K562 (cell line): ENCODE measurements at regions not wholly inside any gene's neighbourhood (a gene's known extent, or its start where the extent isn't known, plus 50 kb on each side); places are given as distances from the start of the nearest gene placed in this dataset.

Source experiments
- ATAC-seq: fragments of 200-7000 bp; cut with Tn5 transposase; 3 replicates; pipeline ENCODE4 v1.9.1; 2020; ENCODE audit warnings: moderate library complexity
- BruUV-seq: library from RNA; stranded (reverse); fragments of 400-500 nt; replicated peaks from 2 replicates; lab custom pipeline; 2021; lab: Mats Ljungman, UMichigan
- CTCF ChIA-PET: fragments of 300-600 bp; formaldehyde crosslinking; extraction: SDS; loops from one replicate; lab custom pipeline; 2021; ENCODE audit warnings: low intra/inter-chr PET ratio; lab: Yijun Ruan, JAX
- POLR2A ChIA-PET: fragments of 300-600, 350-650 bp; sonication (Branson Sonifier 250); formaldehyde crosslinking; extraction: SDS; loops from one replicate; lab custom pipeline; 2021; ENCODE audit warnings: antibody characterized with exemption, inconsistent platforms; lab: Yijun Ruan, JAX
- DNase-seq, 4 experiments: peaks; one replicate each; pipeline versions ENCODE4 v3.0.0 to v3.0.0-alpha.2; 2011 to 2018; ENCODE audit warnings: low spot score in 3 of 4, mixed read lengths in 3 of 4; ENCODE audit errors: extremely low read depth in 1 of 4
- FAIRE-seq: peaks from 2 replicates; lab custom pipeline; 2011; peaks lifted over from hg19 to GRCh38; lab: Jason Lieb, UNC
- H2AFZ ChIP-seq: 2 replicates; pipeline ENCODE4 v1.6.0; 2011; ENCODE audit warnings: low read depth, low read length, control low read depth, inconsistent platforms
- H3K27ac ChIP-seq: fragments of 200-600 bp; 3 replicates; pipeline ENCODE4 v1.8.0; 2011; ENCODE audit warnings: low read depth, mild to moderate bottlenecking, control low read depth, inconsistent platforms, low read length, moderate library complexity, mixed read lengths; ENCODE audit errors: extremely low read depth
- H3K27me3 ChIP-seq, 2 experiments: fragments of 300-600 bp in 1 of 2; 2 replicates in 1 of 2; 3 replicates in 1 of 2; pipeline versions ENCODE4 v1.6.0 to v1.8.0; 2011; ENCODE audit warnings: inconsistent platforms in 2 of 2, low read length in 2 of 2, mild to moderate bottlenecking in 1 of 2, mixed read lengths in 1 of 2, moderate library complexity in 1 of 2; ENCODE audit not compliant: control insufficient read depth in 2 of 2, insufficient read depth in 2 of 2
- H3K36me3 ChIP-seq: fragments of 300-600 bp; 3 replicates; pipeline ENCODE4 v1.8.0; 2011; ENCODE audit warnings: mild to moderate bottlenecking, low read length, inconsistent platforms; ENCODE audit not compliant: control insufficient read depth, insufficient read depth
- H3K4me1 ChIP-seq, 2 experiments: fragments of 200-600 bp in 1 of 2; replicated peaks in 1 of 2; 2 replicates in 1 of 2; 3 replicates in 1 of 2; pipeline versions ENCODE4 v1.5.1 to v1.8.0; 2011; ENCODE audit warnings: inconsistent platforms in 2 of 2, low read length in 2 of 2, mild to moderate bottlenecking in 1 of 2, mixed read lengths in 1 of 2, moderate library complexity in 1 of 2; ENCODE audit not compliant: control insufficient read depth in 2 of 2, insufficient read depth in 2 of 2
- H3K4me2 ChIP-seq: 2 replicates; pipeline ENCODE4 v1.6.1; 2011; ENCODE audit warnings: low read length, control low read depth, inconsistent platforms, mixed read lengths; ENCODE audit not compliant: insufficient read depth
- H3K4me3 ChIP-seq: fragments of 200-600 bp; sonication (generic), shearing (Covaris generic); 2 replicates; pipeline ENCODE4 v1.5.1; 2016; ENCODE audit warnings: control low read depth, inconsistent platforms
- H3K79me2 ChIP-seq: fragments of 200-600 bp; 3 replicates; pipeline ENCODE4 v1.8.0; 2011; ENCODE audit warnings: low read length, inconsistent platforms; ENCODE audit not compliant: control insufficient read depth, insufficient read depth
- H3K9ac ChIP-seq, 2 experiments: 2 replicates each; pipeline versions ENCODE4 v1.6.0 to v1.6.1; 2011; ENCODE audit warnings: low read depth in 2 of 2, low read length in 2 of 2, control low read depth in 1 of 2, inconsistent platforms in 1 of 2, mild to moderate bottlenecking in 1 of 2, mixed read lengths in 1 of 2; ENCODE audit not compliant: insufficient read depth in 1 of 2
- H3K9me1 ChIP-seq: one replicate; pipeline ENCODE4 v1.6.0; 2011; ENCODE audit warnings: inconsistent platforms, mild to moderate bottlenecking, low read length, moderate library complexity; ENCODE audit not compliant: control insufficient read depth, insufficient read depth
- H3K9me3 ChIP-seq: replicated peaks from 2 replicates; pipeline ENCODE4 v1.5.1; 2011; ENCODE audit warnings: low read depth, low read length, inconsistent platforms; ENCODE audit not compliant: control insufficient read depth, insufficient read depth
- H4K20me1 ChIP-seq: replicated peaks from 2 replicates; pipeline ENCODE4 v1.6.1; 2011; ENCODE audit warnings: low read length, inconsistent platforms, mixed read lengths; ENCODE audit not compliant: control insufficient read depth, insufficient read depth
- CSDE1 ChIP-seq, 2 experiments: fragments of 450-650 bp; IDR thresholded peaks; 2 replicates each; pipeline ENCODE4 v1.6.1; 2016; ENCODE audit warnings: mild to moderate bottlenecking in 1 of 2
- ELF2 ChIP-seq: fragments of 250-450 bp; sonication (Bioruptor Pico); IDR thresholded peaks from 2 replicates; pipeline ENCODE4 v1.5.0; 2021; ENCODE audit warnings: mild to moderate bottlenecking
- FOXJ2 ChIP-seq: fragments of 200-800 bp; sonication (Bioruptor generic); IDR thresholded peaks from 2 replicates; pipeline ENCODE4 v1.6.1; 2016; ENCODE audit warnings: missing genetic modification characterization, missing compliant biosample characterization
- HNRNPH1 ChIP-seq: fragments of 200-400 bp; formaldehyde crosslinking; optimal IDR thresholded peaks from 2 replicates; pipeline ENCODE3; 2017; ENCODE audit warnings: low read depth, mild to moderate bottlenecking, low read length, moderate library complexity
- JUND ChIP-seq, 2 experiments: IDR thresholded peaks; 2 replicates in 1 of 2; 3 replicates in 1 of 2; pipeline ENCODE4 v1.6.1; 2011; ENCODE audit warnings: borderline replicate concordance in 2 of 2, low read depth in 2 of 2, low read length in 2 of 2, improper control_type of control experiment in 1 of 2, missing biosample characterization in 1 of 2, missing genetic modification characterization in 1 of 2, missing genetic modification reagents in 1 of 2
- PRPF4 ChIP-seq: fragments of 200-400 bp; formaldehyde crosslinking; IDR thresholded peaks from one replicate; pipeline ENCODE4 v1.6.1; 2017; ENCODE audit warnings: low read length, low read depth, mild to moderate bottlenecking; ENCODE audit not compliant: insufficient read depth, poor library complexity, severe bottlenecking
- RBM25 ChIP-seq: fragments of 200-400 bp; formaldehyde crosslinking; IDR thresholded peaks from 2 replicates; pipeline ENCODE4 v1.6.1; 2018; ENCODE audit warnings: low read length, low read depth, moderate library complexity; ENCODE audit not compliant: severe bottlenecking
- SAFB2 ChIP-seq: fragments of 200-400 bp; formaldehyde crosslinking; IDR thresholded peaks from 2 replicates; pipeline ENCODE4 v1.6.1; 2018; ENCODE audit warnings: borderline replicate concordance, low read length, low read depth, moderate library complexity; ENCODE audit not compliant: severe bottlenecking
- TARDBP ChIP-seq: fragments of 450-650 bp; IDR thresholded peaks from 2 replicates; pipeline ENCODE4 v1.6.1; 2016
- TBL1XR1 ChIP-seq, 2 experiments: IDR thresholded peaks; 2 replicates each; pipeline ENCODE4 v1.6.1; 2012; ENCODE audit warnings: improper control_type of control experiment in 2 of 2, low read length in 2 of 2, mild to moderate bottlenecking in 1 of 2
- ZBTB1 ChIP-seq: sonication (generic); formaldehyde crosslinking; IDR thresholded peaks from 2 replicates; pipeline ENCODE4 v1.8.1; 2023; ENCODE audit warnings: missing genetic modification reagents, low read depth, mild to moderate bottlenecking, borderline replicate concordance
- ZFPM2 ChIP-seq: fragments of 250-450 bp; sonication (Bioruptor Pico); IDR thresholded peaks from 2 replicates; pipeline ENCODE4 v1.5.1; 2022; ENCODE audit warnings: mild to moderate bottlenecking
- WGBS: fragments of 100-300 bp; shearing (Covaris generic); methylation state at CpG from one replicate; pipeline ENCODE4 v1.1.6; 2016; ENCODE audit warnings: low coverage, mixed read lengths; ENCODE audit not compliant: insufficient coverage; ENCODE audit errors: missing lambda C conversion rate; 5-methylcytosine and 5-hydroxymethylcytosine counted together
- in situ Hi-C: fragments of 300-500 bp; cut with MboI; formaldehyde crosslinking; loops from 4 replicates; pipeline ENCODE4 v1.15.0; 2018; ENCODE audit warnings: inconsistent platforms, mixed read lengths
- intact Hi-C: fragments of 100-400 bp; cut with micrococcal nuclease; formaldehyde crosslinking; loops from 2 replicates; pipeline ENCODE4 v1.14.2; 2022

- TF ChIP-seq SAFB2 (no peak), TBL1XR1 (IDR thresholded peaks at IDR 0.05; ENCODE audit: low read length in 2 of 2) (no peak)
Observed at GRCh38 chr4:19636451-19636850, 615.3 kb upstream of the SLIT2 start (continued).

- no peak for ATAC-seq
- DNase-seq, result no peak
- H3K9me1 ChIP-seq, result no peaks in the 10 kb centered on the region
- H3K9ac ChIP-seq, result no peak overlapping the region
- H3K4me1 ChIP-seq, result no peaks in the 10 kb centered on the region
- no peaks in the 10 kb centered on the region for H4K20me1 ChIP-seq
- H2AFZ ChIP-seq, result no peak overlapping the region
- no peak for TF ChIP-seq ZFPM2 (CRISPR knock-in tag)
- no peak for TF ChIP-seq ZBTB1 (CRISPR knock-in tag)
- TF ChIP-seq TARDBP, result no peak
- TF ChIP-seq ELF2 (CRISPR knock-in tag), result no peak
- TF ChIP-seq HNRNPH1, result no peak
- TF ChIP-seq RBM25, result no peak
- TF ChIP-seq FOXJ2 (tag), result no peak
- TF ChIP-seq JUND (IDR thresholded peaks at IDR 0.05; ENCODE audit: borderline replicate concordance, low read depth, low read length), result no peak
- TF ChIP-seq JUND (tag; IDR thresholded peaks at IDR 0.05; ENCODE audit: borderline replicate concordance, low read depth, low read length), result no peak
- no peak for TF ChIP-seq PRPF4
- TF ChIP-seq CSDE1 (IDR thresholded peaks at IDR 0.05), result no peak
- H3K4me2 ChIP-seq, result no peak overlapping the region
- no peaks in the 10 kb centered on the region for H3K27me3 ChIP-seq
- in situ Hi-C loops (no loop called here), intact Hi-C loops (no loop called here)
- WGBS, result 0% methylated on average over 1 of the region's 1 CpG
- H3K9me3 ChIP-seq, result no peaks in the 10 kb centered on the region; the same call in 1 of the 2 replicates
- H3K27ac ChIP-seq, result no peak overlapping the region
- H3K79me2 ChIP-seq, result no peaks in the 10 kb centered on the region
- BruUV-seq, result no TSS peak
- CTCF ChIA-PET, result no interaction called here
- H3K4me3 ChIP-seq, result no peak overlapping the region
- POLR2A ChIA-PET, result no interaction called here
- FAIRE-seq, result no peak
- no peaks in the 10 kb centered on the region for H3K36me3 ChIP-seq
Observed at GRCh38 chr4:19631814-19632213, 619.9 kb upstream of the SLIT2 start.
